ENCODE measurements at regions not wholly inside any gene's neighbourhood (a gene's known extent, or its start where the extent isn't known, plus 50 kb on each side); places are given as distances from the start of the nearest gene placed in this dataset.

DNA sequence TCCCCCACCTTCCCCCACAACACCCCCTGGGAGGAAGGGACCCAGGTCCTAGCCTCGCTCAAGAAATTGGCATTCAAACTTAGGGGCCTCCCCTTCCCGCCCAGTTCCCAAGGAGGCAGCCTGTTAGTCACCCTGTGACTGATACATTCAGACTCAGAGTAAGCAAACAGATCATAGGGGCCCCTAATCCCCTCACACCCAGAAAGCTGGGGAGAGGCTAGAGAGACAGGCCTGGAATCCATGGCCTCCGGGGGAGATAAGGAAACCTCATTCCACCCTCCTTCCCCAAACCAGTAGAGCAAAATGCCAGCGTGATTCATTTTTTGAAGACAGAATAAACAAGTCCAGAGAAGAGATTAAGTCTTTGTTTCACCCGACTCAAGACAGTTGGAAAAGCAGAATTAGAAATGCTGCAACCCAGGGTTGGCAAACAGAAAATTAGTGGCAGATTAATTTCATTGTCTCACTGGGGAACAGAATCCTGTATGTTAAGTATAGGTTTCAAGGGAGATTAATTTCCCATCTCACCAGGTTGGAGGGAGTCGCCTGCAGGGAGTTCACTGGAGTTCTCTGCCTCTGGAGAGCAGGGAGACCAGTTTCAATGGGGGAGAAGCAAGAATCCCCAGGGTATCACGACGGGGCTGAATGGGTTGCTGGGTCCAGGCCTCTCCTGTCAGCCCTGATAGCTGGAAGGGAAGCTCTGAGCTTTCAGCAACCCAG is 268.3 kb downstream of the UACA start:
- TF ChIP-seq, protein P1, sequence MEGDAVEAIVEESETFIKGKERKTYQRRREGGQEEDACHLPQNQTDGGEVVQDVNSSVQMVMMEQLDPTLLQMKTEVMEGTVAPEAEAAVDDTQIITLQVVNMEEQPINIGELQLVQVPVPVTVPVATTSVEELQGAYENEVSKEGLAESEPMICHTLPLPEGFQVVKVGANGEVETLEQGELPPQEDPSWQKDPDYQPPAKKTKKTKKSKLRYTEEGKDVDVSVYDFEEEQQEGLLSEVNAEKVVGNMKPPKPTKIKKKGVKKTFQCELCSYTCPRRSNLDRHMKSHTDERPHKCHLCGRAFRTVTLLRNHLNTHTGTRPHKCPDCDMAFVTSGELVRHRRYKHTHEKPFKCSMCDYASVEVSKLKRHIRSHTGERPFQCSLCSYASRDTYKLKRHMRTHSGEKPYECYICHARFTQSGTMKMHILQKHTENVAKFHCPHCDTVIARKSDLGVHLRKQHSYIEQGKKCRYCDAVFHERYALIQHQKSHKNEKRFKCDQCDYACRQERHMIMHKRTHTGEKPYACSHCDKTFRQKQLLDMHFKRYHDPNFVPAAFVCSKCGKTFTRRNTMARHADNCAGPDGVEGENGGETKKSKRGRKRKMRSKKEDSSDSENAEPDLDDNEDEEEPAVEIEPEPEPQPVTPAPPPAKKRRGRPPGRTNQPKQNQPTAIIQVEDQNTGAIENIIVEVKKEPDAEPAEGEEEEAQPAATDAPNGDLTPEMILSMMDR (IDR thresholded peaks at IDR 0.05): no peak
- TF ChIP-seq EP300 (IDR thresholded peaks at IDR 0.05) (no peak), POLR2AphosphoS5 (IDR thresholded peaks at IDR 0.05) (peak in 2 of 3 donors; percentile 34 to 60)

All from stomach (tissue), 4 donors.